MM.1S (cell line): ENCODE measurements at regions not wholly inside any gene's neighbourhood (a gene's known extent, or its start where the extent isn't known, plus 50 kb on each side); places are given as distances from the start of the nearest gene placed in this dataset.

Experiments
- CTCF ChIP-seq: fragments of 300-600 bp; sonication (generic); IDR thresholded peaks from 2 replicates; pipeline ENCODE4 v1.5.1; 2016; ENCODE audit warnings: antibody characterized with exemption, low read length, mixed read lengths
- EZH2 ChIP-seq: fragments of 300-600 bp; sonication (generic); optimal IDR thresholded peaks from 2 replicates; pipeline ENCODE3; 2017; ENCODE audit warnings: low read depth, mild to moderate bottlenecking, antibody characterized with exemption, low read length, mixed read lengths

- no peak for TF ChIP-seq CTCF
- TF ChIP-seq EZH2 = no peak
Observed at GRCh38 chr4:119795986-119796578, 167.5 kb upstream of the PDE5A start.
